Ovary (tissue), 3 donors: ENCODE measurements at regions not wholly inside any gene's neighbourhood (a gene's known extent, or its start where the extent isn't known, plus 50 kb on each side); places are given as distances from the start of the nearest gene placed in this dataset.

Experiments used
- POLR2A ChIP-seq: fragments of 450-650 bp; IDR thresholded peaks from one replicate; pipeline ENCODE4 v1.6.1; 2017; ENCODE audit warnings: antibody characterized with exemption, mild to moderate bottlenecking, moderate library complexity
- TF ChIP-seq, protein P1 (sequence below), 3 donors: fragments of 450-650 bp in 2 of 3; fragments of 200-600 bp in 1 of 3; IDR thresholded peaks; one replicate each; pipeline versions ENCODE4 v1.5.1 to v1.8.0; 2016 to 2022; ENCODE audit warnings: antibody characterized with exemption in 3 of 3, mild to moderate bottlenecking in 1 of 3
- donor health status: DM: no; HTN: no; CAD: no.

DNA sequence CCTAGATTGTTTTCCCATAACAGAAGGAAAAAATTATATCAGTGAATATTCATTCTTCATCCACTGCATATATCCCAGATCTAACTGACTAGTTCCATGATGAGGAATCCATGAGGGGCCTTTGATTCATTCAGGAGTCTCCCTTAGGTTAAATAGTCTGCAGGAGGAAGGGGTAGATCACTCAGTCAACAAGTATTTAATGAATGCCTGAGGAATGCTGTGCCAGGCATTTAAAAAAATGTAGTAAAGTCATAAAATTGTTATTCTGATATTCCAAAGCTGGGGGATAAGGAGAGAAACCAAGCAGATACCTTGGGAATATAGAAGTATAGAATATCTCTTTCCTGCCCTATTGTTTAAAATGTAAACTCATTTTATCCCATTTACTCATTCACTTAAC, 216.2 kb upstream of the CAND1 start:
- TF ChIP-seq, protein P1, sequence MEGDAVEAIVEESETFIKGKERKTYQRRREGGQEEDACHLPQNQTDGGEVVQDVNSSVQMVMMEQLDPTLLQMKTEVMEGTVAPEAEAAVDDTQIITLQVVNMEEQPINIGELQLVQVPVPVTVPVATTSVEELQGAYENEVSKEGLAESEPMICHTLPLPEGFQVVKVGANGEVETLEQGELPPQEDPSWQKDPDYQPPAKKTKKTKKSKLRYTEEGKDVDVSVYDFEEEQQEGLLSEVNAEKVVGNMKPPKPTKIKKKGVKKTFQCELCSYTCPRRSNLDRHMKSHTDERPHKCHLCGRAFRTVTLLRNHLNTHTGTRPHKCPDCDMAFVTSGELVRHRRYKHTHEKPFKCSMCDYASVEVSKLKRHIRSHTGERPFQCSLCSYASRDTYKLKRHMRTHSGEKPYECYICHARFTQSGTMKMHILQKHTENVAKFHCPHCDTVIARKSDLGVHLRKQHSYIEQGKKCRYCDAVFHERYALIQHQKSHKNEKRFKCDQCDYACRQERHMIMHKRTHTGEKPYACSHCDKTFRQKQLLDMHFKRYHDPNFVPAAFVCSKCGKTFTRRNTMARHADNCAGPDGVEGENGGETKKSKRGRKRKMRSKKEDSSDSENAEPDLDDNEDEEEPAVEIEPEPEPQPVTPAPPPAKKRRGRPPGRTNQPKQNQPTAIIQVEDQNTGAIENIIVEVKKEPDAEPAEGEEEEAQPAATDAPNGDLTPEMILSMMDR (IDR thresholded peaks at IDR 0.05): no peak
- no peak for TF ChIP-seq POLR2A
